ENCODE measurements at regions not wholly inside any gene's neighbourhood (a gene's known extent, or its start where the extent isn't known, plus 50 kb on each side); places are given as distances from the start of the nearest gene placed in this dataset.

GRCh38 chr2:192570788-192571187, 376.1 kb upstream of the TMEFF2 start:
- no peak for DNase-seq (ENCODE audit: low read depth in 6 of 9, low spot score in 9 of 9)
- Histone ChIP-seq H3K4me3 (ENCODE audit: low read length in 2 of 2) (no peak overlapping the region), H3K27ac (ENCODE audit: low read depth in 1 of 2, low read length in 1 of 2) (no peak overlapping the region), H3K9me3 (ENCODE audit: control insufficient read depth in 2 of 2, insufficient read depth in 1 of 2, low read length in 1 of 2) (no peaks in the 10 kb centered on the region), H3K36me3 (ENCODE audit: control insufficient read depth in 2 of 2, insufficient read depth in 2 of 2, low read length in 1 of 2) (no peaks in the 10 kb centered on the region), H3K4me1 (ENCODE audit: control insufficient read depth in 2 of 2, insufficient read depth in 2 of 2, low read length in 2 of 2) (no peaks in the 10 kb centered on the region), H3K27me3 (ENCODE audit: control insufficient read depth in 2 of 2, insufficient read depth in 1 of 2, low read length in 1 of 2) (no peaks in the 10 kb centered on the region)
- 80% methylated on average over 1 of the region's 1 CpG for WGBS

GRCh38 chr2:192566863-192567262, 372.1 kb upstream of the TMEFF2 start:
- DNase-seq (ENCODE audit: low read depth in 6 of 9, low spot score in 9 of 9): no peak
- no peak overlapping the region for H3K4me3 ChIP-seq (ENCODE audit: low read length in 2 of 2)

DNA sequence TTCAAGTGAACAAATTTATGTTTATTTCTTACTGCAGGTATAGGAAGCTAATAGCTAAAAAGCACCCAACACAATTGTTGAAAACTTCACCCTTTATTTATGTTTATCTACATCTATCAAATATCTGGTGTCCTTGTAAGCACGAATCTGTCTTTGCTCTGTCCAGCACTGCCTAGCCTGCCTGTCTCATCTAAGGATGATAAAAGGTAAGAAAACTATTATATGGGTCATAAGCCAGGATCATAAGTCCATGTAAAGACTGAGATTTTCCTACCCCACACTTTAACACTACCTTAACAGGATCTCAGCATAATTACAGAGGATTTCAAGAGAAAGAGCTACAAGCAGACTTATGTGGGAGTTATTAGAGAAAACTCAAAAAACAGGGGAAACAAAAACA, 365.6 kb upstream of the TMEFF2 start:
- no peaks in the 10 kb centered on the region for H3K4me1 ChIP-seq (ENCODE audit: control insufficient read depth in 2 of 2, insufficient read depth in 2 of 2, low read length in 2 of 2)

More at GRCh38 chr2:192566863-192567262, 372.1 kb upstream of the TMEFF2 start:
- H3K4me1 ChIP-seq (ENCODE audit: control insufficient read depth in 2 of 2, insufficient read depth in 2 of 2, low read length in 2 of 2): no peaks in the 10 kb centered on the region
- no peaks in the 10 kb centered on the region for H3K9me3 ChIP-seq (ENCODE audit: control insufficient read depth in 2 of 2, insufficient read depth in 1 of 2, low read length in 1 of 2)
- H3K36me3 ChIP-seq (ENCODE audit: control insufficient read depth in 2 of 2, insufficient read depth in 2 of 2, low read length in 1 of 2): no peaks in the 10 kb centered on the region
- H3K27me3 ChIP-seq (ENCODE audit: control insufficient read depth in 2 of 2, insufficient read depth in 1 of 2, low read length in 1 of 2): no peaks in the 10 kb centered on the region
- no peak overlapping the region for H3K27ac ChIP-seq (ENCODE audit: low read depth in 1 of 2, low read length in 1 of 2)

GRCh38 chr2:192559587-192559986, 364.9 kb upstream of the TMEFF2 start:
- WGBS: 0% methylated on average over 1 of the region's 1 CpG
- DNase-seq (ENCODE audit: low read depth in 6 of 9, low spot score in 9 of 9): no peak
- H3K27me3 ChIP-seq (ENCODE audit: control insufficient read depth in 2 of 2, insufficient read depth in 1 of 2, low read length in 1 of 2): no peaks in the 10 kb centered on the region

More for the DNA sequence above, 365.6 kb upstream of the TMEFF2 start:
- Histone ChIP-seq H3K27me3 (ENCODE audit: control insufficient read depth in 2 of 2, insufficient read depth in 1 of 2, low read length in 1 of 2) (no peaks in the 10 kb centered on the region), H3K36me3 (ENCODE audit: control insufficient read depth in 2 of 2, insufficient read depth in 2 of 2, low read length in 1 of 2) (no peaks in the 10 kb centered on the region), H3K9me3 (ENCODE audit: control insufficient read depth in 2 of 2, insufficient read depth in 1 of 2, low read length in 1 of 2) (no peaks in the 10 kb centered on the region), H3K4me3 (ENCODE audit: low read length in 2 of 2) (no peak overlapping the region), H3K27ac (ENCODE audit: low read depth in 1 of 2, low read length in 1 of 2) (no peak overlapping the region)
- WGBS: 76% methylated on average over 1 of the region's 1 CpG
- no peak for DNase-seq (ENCODE audit: low read depth in 6 of 9, low spot score in 9 of 9)

GRCh38 chr2:192558637-192559036, 363.9 kb upstream of the TMEFF2 start:
- Histone ChIP-seq H3K27ac (ENCODE audit: low read depth in 1 of 2, low read length in 1 of 2) (no peak overlapping the region), H3K4me3 (ENCODE audit: low read length in 2 of 2) (no peak overlapping the region), H3K9me3 (ENCODE audit: control insufficient read depth in 2 of 2, insufficient read depth in 1 of 2, low read length in 1 of 2) (no peaks in the 10 kb centered on the region), H3K36me3 (ENCODE audit: control insufficient read depth in 2 of 2, insufficient read depth in 2 of 2, low read length in 1 of 2) (no peaks in the 10 kb centered on the region), H3K27me3 (ENCODE audit: control insufficient read depth in 2 of 2, insufficient read depth in 1 of 2, low read length in 1 of 2) (no peaks in the 10 kb centered on the region), H3K4me1 (ENCODE audit: control insufficient read depth in 2 of 2, insufficient read depth in 2 of 2, low read length in 2 of 2) (no peaks in the 10 kb centered on the region)
- WGBS: 81% methylated on average over 1 of the region's 1 CpG
- no peak for DNase-seq (ENCODE audit: low read depth in 6 of 9, low spot score in 9 of 9)

More at GRCh38 chr2:192559587-192559986, 364.9 kb upstream of the TMEFF2 start:
- Histone ChIP-seq H3K36me3 (ENCODE audit: control insufficient read depth in 2 of 2, insufficient read depth in 2 of 2, low read length in 1 of 2) (no peaks in the 10 kb centered on the region), H3K4me3 (ENCODE audit: low read length in 2 of 2) (no peak overlapping the region), H3K4me1 (ENCODE audit: control insufficient read depth in 2 of 2, insufficient read depth in 2 of 2, low read length in 2 of 2) (no peaks in the 10 kb centered on the region), H3K9me3 (ENCODE audit: control insufficient read depth in 2 of 2, insufficient read depth in 1 of 2, low read length in 1 of 2) (no peaks in the 10 kb centered on the region), H3K27ac (ENCODE audit: low read depth in 1 of 2, low read length in 1 of 2) (no peak overlapping the region)

DNA sequence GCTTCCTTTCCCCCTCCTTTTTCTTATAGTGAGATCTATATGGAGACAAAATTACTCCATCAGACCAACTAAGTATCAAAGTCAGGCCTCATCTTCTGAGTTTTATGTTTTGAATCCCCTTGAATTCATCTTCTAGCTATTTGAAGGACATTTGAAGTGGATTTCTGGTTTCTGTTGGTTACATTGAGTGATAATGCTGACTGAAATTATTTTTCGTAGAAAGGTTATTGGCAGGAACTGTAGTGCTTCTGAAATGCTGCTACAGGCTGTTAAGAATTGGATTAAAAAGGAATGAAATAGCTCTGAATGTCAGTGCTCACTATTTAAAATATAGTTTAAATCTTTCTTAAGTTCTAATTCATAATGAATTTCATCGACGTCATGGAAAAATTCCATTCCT, 361.0 kb upstream of the TMEFF2 start:
- no peaks in the 10 kb centered on the region for H3K9me3 ChIP-seq (ENCODE audit: control insufficient read depth in 2 of 2, insufficient read depth in 1 of 2, low read length in 1 of 2)
- no peak for DNase-seq (ENCODE audit: low read depth in 6 of 9, low spot score in 9 of 9)
- H3K4me3 ChIP-seq (ENCODE audit: low read length in 2 of 2): no peak overlapping the region
- 92% methylated on average over 3 of the region's 3 CpGs for WGBS
- H3K27ac ChIP-seq (ENCODE audit: low read depth in 1 of 2, low read length in 1 of 2): no peak overlapping the region
- H3K27me3 ChIP-seq (ENCODE audit: control insufficient read depth in 2 of 2, insufficient read depth in 1 of 2, low read length in 1 of 2): no peaks in the 10 kb centered on the region
- no peaks in the 10 kb centered on the region for H3K36me3 ChIP-seq (ENCODE audit: control insufficient read depth in 2 of 2, insufficient read depth in 2 of 2, low read length in 1 of 2)
- H3K4me1 ChIP-seq (ENCODE audit: control insufficient read depth in 2 of 2, insufficient read depth in 2 of 2, low read length in 2 of 2): no peaks in the 10 kb centered on the region

- H3K4me3 ChIP-seq (ENCODE audit: low read length in 2 of 2): no peak overlapping the region
- DNase-seq (ENCODE audit: low read depth in 6 of 9, low spot score in 9 of 9): no peak
- H3K36me3 ChIP-seq (ENCODE audit: control insufficient read depth in 2 of 2, insufficient read depth in 2 of 2, low read length in 1 of 2): no peaks in the 10 kb centered on the region
- H3K27me3 ChIP-seq (ENCODE audit: control insufficient read depth in 2 of 2, insufficient read depth in 1 of 2, low read length in 1 of 2): no peaks in the 10 kb centered on the region
- no peak overlapping the region for H3K27ac ChIP-seq (ENCODE audit: low read depth in 1 of 2, low read length in 1 of 2)
- 95% methylated on average over 3 of the region's 3 CpGs for WGBS
- H3K4me1 ChIP-seq (ENCODE audit: control insufficient read depth in 2 of 2, insufficient read depth in 2 of 2, low read length in 2 of 2): no peaks in the 10 kb centered on the region
- no peaks in the 10 kb centered on the region for H3K9me3 ChIP-seq (ENCODE audit: control insufficient read depth in 2 of 2, insufficient read depth in 1 of 2, low read length in 1 of 2)
Measured at GRCh38 chr2:192551760-192552159, 357.0 kb upstream of the TMEFF2 start.

DNA sequence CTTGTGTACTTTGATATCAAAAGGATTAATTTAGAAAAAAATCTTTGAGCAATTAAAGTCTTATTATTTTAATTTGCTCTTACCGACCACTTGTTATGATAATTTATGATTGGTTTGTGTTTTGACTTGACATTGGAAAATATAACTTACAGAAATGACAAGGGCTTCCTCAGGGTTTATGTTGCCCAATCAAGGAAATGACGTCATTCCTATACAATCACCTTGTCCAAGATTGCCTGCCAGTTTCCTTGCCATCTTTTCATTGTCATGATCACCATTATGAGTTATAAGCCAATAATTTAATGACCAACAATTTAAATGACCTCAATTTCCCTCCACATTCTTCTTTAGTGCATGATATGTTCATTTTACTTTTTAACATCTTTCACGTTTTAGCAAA, 351.8 kb upstream of the TMEFF2 start:
- DNase-seq (ENCODE audit: low read depth in 6 of 9, low spot score in 9 of 9): no peak
- 63% methylated on average over 3 of the region's 3 CpGs for WGBS
- no peaks in the 10 kb centered on the region for H3K36me3 ChIP-seq (ENCODE audit: control insufficient read depth in 2 of 2, insufficient read depth in 2 of 2, low read length in 1 of 2)
- H3K4me1 ChIP-seq (ENCODE audit: control insufficient read depth in 2 of 2, insufficient read depth in 2 of 2, low read length in 2 of 2): no peaks in the 10 kb centered on the region
- H3K4me3 ChIP-seq (ENCODE audit: low read length in 2 of 2): no peak overlapping the region
- no peaks in the 10 kb centered on the region for H3K9me3 ChIP-seq (ENCODE audit: control insufficient read depth in 2 of 2, insufficient read depth in 1 of 2, low read length in 1 of 2)
- H3K27ac ChIP-seq (ENCODE audit: low read depth in 1 of 2, low read length in 1 of 2): no peak overlapping the region
- no peaks in the 10 kb centered on the region for H3K27me3 ChIP-seq (ENCODE audit: control insufficient read depth in 2 of 2, insufficient read depth in 1 of 2, low read length in 1 of 2)

DNA sequence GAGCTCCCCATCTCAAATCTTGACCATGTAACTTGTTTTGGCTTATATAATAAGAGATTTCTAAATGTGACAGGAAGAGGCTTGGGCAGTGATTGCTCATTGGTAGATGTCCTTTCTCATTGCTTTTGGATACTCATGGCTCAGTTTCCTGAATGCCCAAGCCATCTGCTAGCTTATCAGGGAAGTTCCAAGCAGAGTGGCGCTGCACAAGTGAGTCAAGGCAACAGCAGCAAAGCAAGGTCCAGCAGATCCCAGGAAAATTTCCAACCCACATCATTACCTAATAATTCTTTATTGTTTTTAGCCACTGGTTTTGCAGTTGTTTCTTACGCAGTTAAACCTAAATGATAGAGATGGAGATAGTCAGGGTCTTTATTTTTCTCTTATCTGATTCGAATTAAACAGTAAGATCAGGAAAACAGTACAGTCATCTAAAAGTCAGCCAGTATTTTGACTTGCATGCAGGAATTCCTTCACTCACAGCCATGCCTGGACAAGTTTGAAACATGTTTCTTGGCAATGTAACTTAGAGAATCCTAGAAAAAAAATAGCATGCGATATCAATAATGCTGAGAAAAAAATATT, 349.7 kb upstream of the TMEFF2 start:
- no peaks in the 10 kb centered on the region for H3K36me3 ChIP-seq (ENCODE audit: control insufficient read depth in 2 of 2, insufficient read depth in 2 of 2, low read length in 1 of 2)
- WGBS: 95% methylated on average over 4 of the region's 4 CpGs
- no peak for DNase-seq (ENCODE audit: low read depth in 6 of 9, low spot score in 9 of 9)

More for the DNA sequence above, 349.7 kb upstream of the TMEFF2 start:
- Histone ChIP-seq H3K27me3 (ENCODE audit: control insufficient read depth in 2 of 2, insufficient read depth in 1 of 2, low read length in 1 of 2) (no peaks in the 10 kb centered on the region), H3K9me3 (ENCODE audit: control insufficient read depth in 2 of 2, insufficient read depth in 1 of 2, low read length in 1 of 2) (no peaks in the 10 kb centered on the region), H3K27ac (ENCODE audit: low read depth in 1 of 2, low read length in 1 of 2) (no peak overlapping the region), H3K4me3 (ENCODE audit: low read length in 2 of 2) (no peak overlapping the region), H3K4me1 (ENCODE audit: control insufficient read depth in 2 of 2, insufficient read depth in 2 of 2, low read length in 2 of 2) (no peaks in the 10 kb centered on the region)

Data from thymus (tissue), 11 donors.